ENCODE measurements at regions not wholly inside any gene's neighbourhood (a gene's known extent, or its start where the extent isn't known, plus 50 kb on each side); places are given as distances from the start of the nearest gene placed in this dataset.

DNA sequence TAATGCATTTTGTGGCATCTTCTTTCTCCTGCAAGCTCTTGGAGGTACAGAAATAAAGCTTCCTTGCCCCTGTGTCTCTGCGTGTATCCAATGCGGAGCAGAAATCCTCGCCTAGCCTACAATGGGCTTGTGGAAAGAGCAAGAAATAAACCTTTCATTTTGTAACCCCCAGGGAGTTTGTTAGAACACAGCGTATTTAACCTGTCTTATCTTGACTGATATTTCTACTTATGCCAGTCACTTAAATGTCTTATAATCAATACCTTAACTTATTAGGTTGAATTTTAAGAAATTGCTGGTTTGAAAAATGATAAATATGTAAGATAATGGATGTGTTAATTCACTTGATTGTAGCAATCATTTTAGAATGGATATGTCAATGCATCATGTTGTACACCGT is 629.8 kb upstream of the IGFBP3 start:
- TF ChIP-seq POLR2A (IDR thresholded peaks at IDR 0.05), result no peak
- TF ChIP-seq, protein P1, sequence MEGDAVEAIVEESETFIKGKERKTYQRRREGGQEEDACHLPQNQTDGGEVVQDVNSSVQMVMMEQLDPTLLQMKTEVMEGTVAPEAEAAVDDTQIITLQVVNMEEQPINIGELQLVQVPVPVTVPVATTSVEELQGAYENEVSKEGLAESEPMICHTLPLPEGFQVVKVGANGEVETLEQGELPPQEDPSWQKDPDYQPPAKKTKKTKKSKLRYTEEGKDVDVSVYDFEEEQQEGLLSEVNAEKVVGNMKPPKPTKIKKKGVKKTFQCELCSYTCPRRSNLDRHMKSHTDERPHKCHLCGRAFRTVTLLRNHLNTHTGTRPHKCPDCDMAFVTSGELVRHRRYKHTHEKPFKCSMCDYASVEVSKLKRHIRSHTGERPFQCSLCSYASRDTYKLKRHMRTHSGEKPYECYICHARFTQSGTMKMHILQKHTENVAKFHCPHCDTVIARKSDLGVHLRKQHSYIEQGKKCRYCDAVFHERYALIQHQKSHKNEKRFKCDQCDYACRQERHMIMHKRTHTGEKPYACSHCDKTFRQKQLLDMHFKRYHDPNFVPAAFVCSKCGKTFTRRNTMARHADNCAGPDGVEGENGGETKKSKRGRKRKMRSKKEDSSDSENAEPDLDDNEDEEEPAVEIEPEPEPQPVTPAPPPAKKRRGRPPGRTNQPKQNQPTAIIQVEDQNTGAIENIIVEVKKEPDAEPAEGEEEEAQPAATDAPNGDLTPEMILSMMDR (IDR thresholded peaks at IDR 0.05), result no peak

All from thyroid gland (tissue), 4 donors.